Activated T-helper 2 cell treated with anti-CD3 and anti-CD28 coated beads, Interferon-gamma antibody, Interleukin-2, Interleukin-4, amounts not matched to agents 10 μg/mL and 5 μg/mL and 100 μg/mL, durations not matched to agents 14 hours and 24 hours and 36 hours (primary cell): ENCODE measurements at regions not wholly inside any gene's neighbourhood (a gene's known extent, or its start where the extent isn't known, plus 50 kb on each side); places are given as distances from the start of the nearest gene placed in this dataset.

Experiments used
- DNase-seq: peaks from one replicate; pipeline ENCODE4 v3.0.0; 2021; ENCODE audit warnings: low spot score
- H3K27ac Mint-ChIP-seq: one replicate; pipeline ENCODE4 v1.8.0; 2021; ENCODE audit warnings: mixed read lengths
- H3K27me3 Mint-ChIP-seq: one replicate; pipeline ENCODE4 v1.8.0; 2021; ENCODE audit warnings: low read depth, mixed read lengths
- H3K36me3 Mint-ChIP-seq: one replicate; pipeline ENCODE4 v1.8.0; 2021; ENCODE audit warnings: low read depth, mixed read lengths
- H3K4me1 Mint-ChIP-seq: one replicate; pipeline ENCODE4 v1.8.0; 2021; ENCODE audit warnings: low read depth, mixed read lengths
- H3K4me3 Mint-ChIP-seq: one replicate; pipeline ENCODE4 v1.8.0; 2021; ENCODE audit warnings: low read depth, mild to moderate bottlenecking, moderate library complexity, mixed read lengths
- H3K9me3 Mint-ChIP-seq: one replicate; pipeline ENCODE4 v1.8.0; 2021; ENCODE audit warnings: mixed read lengths
- intact Hi-C: fragments of 100-400 bp; cut with micrococcal nuclease; formaldehyde crosslinking; loops from one replicate; pipeline ENCODE4 v1.15.1; 2023

GRCh38 chr6:134723081-134723871, 226.6 kb downstream of the ALDH8A1 start:
- intact Hi-C loops: no loop called here
- no peak for DNase-seq
- H3K27me3 Mint-ChIP-seq: peaks cover 26% of the 10 kb centered on the region
- no peaks in the 10 kb centered on the region for H3K9me3 Mint-ChIP-seq
- no peak overlapping the region for H3K4me3 Mint-ChIP-seq
- H3K4me1 Mint-ChIP-seq: no peaks in the 10 kb centered on the region
- H3K36me3 Mint-ChIP-seq: no peaks in the 10 kb centered on the region
- H3K27ac Mint-ChIP-seq: no peak overlapping the region

- Mint-ChIP-seq H3K9me3 (no peaks in the 10 kb centered on the region), H3K27ac (no peak overlapping the region), H3K4me1 (no peaks in the 10 kb centered on the region), H3K27me3 (peaks cover 24% of the 10 kb centered on the region), H3K4me3 (no peak overlapping the region), H3K36me3 (no peaks in the 10 kb centered on the region)
- intact Hi-C loops: no loop called here
- no peak for DNase-seq
Measured at GRCh38 chr6:134722200-134722870, 227.6 kb downstream of the ALDH8A1 start.

GRCh38 chr6:134721060-134721405, 228.9 kb downstream of the ALDH8A1 start:
- Mint-ChIP-seq H3K4me1 (no peaks in the 10 kb centered on the region), H3K27ac (no peak overlapping the region), H3K4me3 (no peak overlapping the region), H3K36me3 (no peaks in the 10 kb centered on the region), H3K27me3 (peaks cover 17% of the 10 kb centered on the region), H3K9me3 (no peaks in the 10 kb centered on the region)
- DNase-seq: no peak
- intact Hi-C loops: no loop called here

GRCh38 chr6:134720353-134721059, 229.4 kb downstream of the ALDH8A1 start:
- Mint-ChIP-seq H3K36me3 (no peaks in the 10 kb centered on the region), H3K27me3 (peaks cover 13% of the 10 kb centered on the region), H3K9me3 (no peaks in the 10 kb centered on the region), H3K4me1 (no peaks in the 10 kb centered on the region), H3K27ac (no peak overlapping the region), H3K4me3 (no peak overlapping the region)
- DNase-seq: no peak
- intact Hi-C loops: no loop called here

- Mint-ChIP-seq H3K27me3 (peaks cover 10% of the 10 kb centered on the region), H3K27ac (no peak overlapping the region), H3K4me1 (no peaks in the 10 kb centered on the region), H3K9me3 (no peaks in the 10 kb centered on the region), H3K36me3 (no peaks in the 10 kb centered on the region), H3K4me3 (no peak overlapping the region)
- no peak for DNase-seq
- intact Hi-C loops: no loop called here
Measured at GRCh38 chr6:134719911-134720310, 230.0 kb downstream of the ALDH8A1 start.

- DNase-seq: no peak
- Mint-ChIP-seq H3K36me3 (no peaks in the 10 kb centered on the region), H3K27me3 (peaks cover 10% of the 10 kb centered on the region), H3K27ac (no peak overlapping the region), H3K4me3 (no peak overlapping the region), H3K9me3 (no peaks in the 10 kb centered on the region), H3K4me1 (no peaks in the 10 kb centered on the region)
- intact Hi-C loops: no loop called here
Measured at GRCh38 chr6:134719286-134719685, 230.6 kb downstream of the ALDH8A1 start.

- Mint-ChIP-seq H3K27ac (no peak overlapping the region), H3K4me3 (no peak overlapping the region), H3K4me1 (no peaks in the 10 kb centered on the region), H3K9me3 (no peaks in the 10 kb centered on the region), H3K27me3 (peaks cover 15% of the 10 kb centered on the region), H3K36me3 (no peaks in the 10 kb centered on the region)
- intact Hi-C loops: no loop called here
- DNase-seq: no peak
Measured at GRCh38 chr6:134714679-134715078, 235.2 kb downstream of the ALDH8A1 start.

GRCh38 chr6:134714113-134714512, 235.8 kb downstream of the ALDH8A1 start:
- H3K27me3 Mint-ChIP-seq: peaks cover 15% of the 10 kb centered on the region
- H3K27ac Mint-ChIP-seq: no peak overlapping the region
- no peaks in the 10 kb centered on the region for H3K4me1 Mint-ChIP-seq
- H3K4me3 Mint-ChIP-seq: no peak overlapping the region
- no peak for DNase-seq
- no peaks in the 10 kb centered on the region for H3K9me3 Mint-ChIP-seq
- intact Hi-C loops: no loop called here
- no peaks in the 10 kb centered on the region for H3K36me3 Mint-ChIP-seq

- DNase-seq: no peak
- Mint-ChIP-seq H3K4me1 (no peaks in the 10 kb centered on the region), H3K4me3 (no peak overlapping the region), H3K9me3 (no peaks in the 10 kb centered on the region), H3K27me3 (peaks cover 27% of the 10 kb centered on the region), H3K27ac (no peak overlapping the region), H3K36me3 (no peaks in the 10 kb centered on the region)
- intact Hi-C loops: no loop called here
Measured at GRCh38 chr6:134712311-134712710, 237.6 kb downstream of the ALDH8A1 start.

GRCh38 chr6:134708079-134708478, 241.8 kb downstream of the ALDH8A1 start:
- no peak for DNase-seq
- Mint-ChIP-seq H3K4me1 (no peaks in the 10 kb centered on the region), H3K27me3 (peaks cover 35% of the 10 kb centered on the region), H3K9me3 (no peaks in the 10 kb centered on the region), H3K4me3 (no peak overlapping the region), H3K36me3 (no peaks in the 10 kb centered on the region), H3K27ac (no peak overlapping the region)
- intact Hi-C loops: no loop called here

- DNase-seq: no peak
- intact Hi-C loops: no loop called here
Measured at GRCh38 chr6:134707342-134708031, 242.4 kb downstream of the ALDH8A1 start.

GRCh38 chr6:134706806-134707205, 243.1 kb downstream of the ALDH8A1 start:
- Mint-ChIP-seq H3K9me3 (no peaks in the 10 kb centered on the region), H3K4me1 (no peaks in the 10 kb centered on the region), H3K36me3 (no peaks in the 10 kb centered on the region), H3K4me3 (no peak overlapping the region), H3K27me3 (peaks cover 31% of the 10 kb centered on the region), H3K27ac (no peak overlapping the region)
- intact Hi-C loops: no loop called here
- DNase-seq: no peak

More at GRCh38 chr6:134707342-134708031, 242.4 kb downstream of the ALDH8A1 start:
- H3K27me3 Mint-ChIP-seq: peaks cover 34% of the 10 kb centered on the region
- no peak overlapping the region for H3K27ac Mint-ChIP-seq
- H3K9me3 Mint-ChIP-seq: no peaks in the 10 kb centered on the region
- H3K4me3 Mint-ChIP-seq: no peak overlapping the region
- no peaks in the 10 kb centered on the region for H3K36me3 Mint-ChIP-seq
- H3K4me1 Mint-ChIP-seq: no peaks in the 10 kb centered on the region
